T-cell (primary cell): ENCODE measurements at regions not wholly inside any gene's neighbourhood (a gene's known extent, or its start where the extent isn't known, plus 50 kb on each side); places are given as distances from the start of the nearest gene placed in this dataset.

Experiments used
- ATAC-seq, 4 experiments: fragments of 200-7000 bp in 3 of 4; fragments of 150-1000 bp in 1 of 4; cut with Tn5 transposase; replicated peaks in 1 of 4; 1 replicate in 3 of 4; 2 replicates in 1 of 4; pipeline ENCODE4 v1.10.0; 2021; ENCODE audit warnings: moderate library complexity in 3 of 4, mild to moderate bottlenecking in 2 of 4, moderate number of reproducible peaks in 1 of 4
- CTCF ChIA-PET, 2 donors: fragments of 300-600 bp; sonication (Branson Sonifier 250); formaldehyde crosslinking; loops; one replicate each; lab custom pipeline; 2022; ENCODE audit warnings: antibody characterized with exemption in 2 of 2; lab: Charles Lee
- POLR2A ChIA-PET, 2 donors: fragments of 300-600 bp; sonication (Branson Sonifier 250); formaldehyde crosslinking; loops; one replicate each; lab custom pipeline; 2022; ENCODE audit warnings: antibody characterized with exemption in 2 of 2; lab: Charles Lee
- DNase-seq, 35 experiments: peaks; one replicate each; pipeline versions ENCODE4 v3.0.0 to v3.0.0-alpha.2; 2013 to 2023
- H3K27ac ChIP-seq: one replicate; pipeline ENCODE4 v1.5.1; 2013; ENCODE audit warnings: low read length
- H3K27me3 ChIP-seq, 2 experiments: replicated peaks in 1 of 2; 1 replicate in 1 of 2; 2 replicates in 1 of 2; pipeline versions ENCODE4 v1.6.1 to v1.7.0; 2013; ENCODE audit warnings: low read length in 1 of 2, mixed read lengths in 1 of 2; ENCODE audit not compliant: control insufficient read depth in 2 of 2, insufficient read depth in 2 of 2; ENCODE audit errors: extremely low read depth in 1 of 2
- H3K36me3 ChIP-seq, 2 donors: 1 replicate in 1 of 2; 2 replicates in 1 of 2; pipeline versions ENCODE4 v1.6.1 to v1.7.0; 2013; ENCODE audit warnings: low read length in 1 of 2; ENCODE audit not compliant: control insufficient read depth in 2 of 2, insufficient read depth in 1 of 2; ENCODE audit errors: extremely low read depth in 1 of 2
- H3K4me1 ChIP-seq, 2 experiments: 1 replicate in 1 of 2; 2 replicates in 1 of 2; pipeline versions ENCODE4 v1.6.1 to v1.7.0; 2013; ENCODE audit warnings: low read length in 2 of 2, mixed read lengths in 1 of 2; ENCODE audit not compliant: insufficient read depth in 2 of 2, control insufficient read depth in 1 of 2; ENCODE audit errors: extremely low read depth in 1 of 2
- H3K4me3 ChIP-seq, 2 donors: 1 replicate in 1 of 2; 2 replicates in 1 of 2; pipeline versions ENCODE4 v1.5.1 to v1.7.0; 2013; ENCODE audit warnings: mild to moderate bottlenecking in 2 of 2, low read length in 1 of 2, moderate library complexity in 1 of 2; ENCODE audit not compliant: control insufficient read depth in 1 of 2; ENCODE audit errors: extremely low read depth in 1 of 2
- H3K9me3 ChIP-seq: 2 replicates; pipeline ENCODE4 v1.7.0; 2013
- H3K27ac Mint-ChIP-seq, 2 donors: one replicate each; pipeline ENCODE4 v1.8.0; 2020 to 2021; ENCODE audit warnings: mild to moderate bottlenecking in 2 of 2, mixed read lengths in 2 of 2
- H3K27me3 Mint-ChIP-seq, 2 donors: one replicate each; pipeline ENCODE4 v1.8.0; 2021 to 2022; ENCODE audit warnings: mixed read lengths in 2 of 2
- H3K36me3 Mint-ChIP-seq: one replicate; pipeline ENCODE4 v1.8.0; 2021; ENCODE audit warnings: mixed read lengths
- H3K4me1 Mint-ChIP-seq, 3 donors: one replicate each; pipeline ENCODE4 v1.8.0; 2020 to 2022; ENCODE audit warnings: mixed read lengths in 3 of 3, mild to moderate bottlenecking in 1 of 3
- H3K4me3 Mint-ChIP-seq, 3 donors: one replicate each; pipeline ENCODE4 v1.8.0; 2020 to 2022; ENCODE audit warnings: mild to moderate bottlenecking in 3 of 3, mixed read lengths in 3 of 3, moderate library complexity in 3 of 3
- H3K9me3 Mint-ChIP-seq, 3 donors: one replicate each; pipeline ENCODE4 v1.8.0; 2020 to 2022; ENCODE audit warnings: mixed read lengths in 3 of 3
- WGBS: methylation state at CpG from one replicate; pipeline ENCODE4 v1.1.5; 2013; ENCODE audit warnings: missing lambda C conversion rate; ENCODE audit not compliant: insufficient coverage; 5-methylcytosine and 5-hydroxymethylcytosine counted together

DNA sequence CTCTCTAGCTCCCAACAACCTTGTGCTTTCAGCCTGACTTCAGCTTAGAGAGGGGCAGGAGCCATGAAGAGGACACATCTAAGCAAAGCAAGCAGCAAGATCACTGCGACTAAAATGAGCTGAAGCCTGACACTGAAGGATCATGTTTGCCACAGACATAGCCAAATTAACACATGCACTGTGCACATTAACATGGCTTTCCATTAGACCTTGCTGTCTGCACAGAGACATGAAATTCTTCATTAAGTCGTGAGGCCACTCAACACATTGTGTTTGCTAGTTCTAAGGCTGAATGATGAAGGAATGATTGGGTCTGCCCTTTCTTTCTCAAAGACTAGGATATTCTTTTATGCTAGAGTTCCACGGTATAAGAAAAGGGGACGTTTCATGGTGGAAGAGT, 558.3 kb upstream of the PSMD7 start:
- no peaks in the 10 kb centered on the region for H3K4me1 ChIP-seq
- no peaks in the 10 kb centered on the region for H3K9me3 ChIP-seq
- ChIA-PET POLR2A (no interaction called here), CTCF (no interaction called here)
- H3K27me3 Mint-ChIP-seq, result peaks cover 0 to 6% of the 10 kb centered on the region in 2 donors
- H3K36me3 Mint-ChIP-seq, result no peaks in the 10 kb centered on the region
- no peaks in the 10 kb centered on the region for H3K27me3 ChIP-seq
- H3K27ac Mint-ChIP-seq, result no peak overlapping the region
- no peaks in the 10 kb centered on the region for H3K4me1 Mint-ChIP-seq
- 70% methylated on average over 2 of the region's 4 CpGs for WGBS
- H3K27ac ChIP-seq, result no peak overlapping the region
- no peak overlapping the region for H3K4me3 Mint-ChIP-seq
- ATAC-seq (no peak), DNase-seq (no peak)
- no peaks in the 10 kb centered on the region for H3K36me3 ChIP-seq
- H3K4me3 ChIP-seq, result no peak overlapping the region
- peaks cover 0 to 7% (median 6%) of the 10 kb centered on the region in 3 donors for H3K9me3 Mint-ChIP-seq

DNA sequence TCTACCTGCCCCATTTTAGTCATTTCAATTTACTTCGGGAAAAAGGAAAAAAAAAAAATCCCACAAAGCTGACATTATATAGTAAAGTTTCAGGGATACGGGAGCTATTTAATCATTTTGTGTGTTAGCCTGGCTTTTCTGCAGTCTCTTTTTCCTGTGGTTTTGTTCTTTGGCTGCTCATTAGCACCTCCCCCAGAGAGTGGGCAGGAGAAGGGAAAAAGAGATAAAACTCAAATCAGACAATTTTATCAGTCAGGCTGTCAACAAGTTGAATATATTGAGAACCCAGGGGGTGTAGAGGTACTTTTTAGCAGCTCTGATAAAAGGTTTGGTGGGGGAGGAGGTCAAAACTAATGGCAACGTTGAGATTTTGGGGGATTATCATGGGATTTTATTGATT, 559.0 kb upstream of the PSMD7 start:
- H3K4me1 ChIP-seq, result no peaks in the 10 kb centered on the region
- H3K9me3 Mint-ChIP-seq, result peaks cover 0 to 7% (median 6%) of the 10 kb centered on the region in 3 donors
- no peaks in the 10 kb centered on the region for H3K27me3 ChIP-seq
- H3K36me3 ChIP-seq, result no peaks in the 10 kb centered on the region
- no peaks in the 10 kb centered on the region for H3K36me3 Mint-ChIP-seq
- H3K27ac ChIP-seq, result no peak overlapping the region
- H3K27ac Mint-ChIP-seq, result no peak overlapping the region
- H3K9me3 ChIP-seq, result no peaks in the 10 kb centered on the region
- H3K27me3 Mint-ChIP-seq, result peaks cover 0 to 6% of the 10 kb centered on the region in 2 donors
- H3K4me3 Mint-ChIP-seq, result no peak overlapping the region
- ChIA-PET CTCF (no interaction called here), POLR2A (no interaction called here)
- no peak for ATAC-seq
- WGBS, result no CpG with 5 or more reads among the region's 3 CpGs
- DNase-seq, result no peak
- no peaks in the 10 kb centered on the region for H3K4me1 Mint-ChIP-seq
- no peak overlapping the region for H3K4me3 ChIP-seq

DNA sequence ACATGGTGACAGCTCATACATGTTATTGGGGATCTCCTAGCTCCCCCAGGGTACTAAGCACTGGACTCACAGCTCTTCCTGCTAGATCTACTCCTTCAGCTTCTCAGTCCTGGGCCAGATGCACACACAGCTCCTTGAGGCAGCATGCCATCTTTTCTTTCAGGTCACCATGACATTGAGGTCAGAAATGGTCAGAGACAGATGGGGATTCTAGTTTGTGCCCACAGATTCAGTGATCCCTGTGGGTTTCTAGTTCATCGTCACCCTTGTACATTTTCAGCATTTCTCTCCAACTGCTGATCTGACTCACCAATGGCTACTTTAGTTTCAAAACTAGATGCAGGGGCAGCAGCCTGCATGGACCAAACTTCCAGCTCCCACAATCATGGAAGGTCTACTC, 560.7 kb upstream of the PSMD7 start:
- peaks cover 0 to 7% (median 6%) of the 10 kb centered on the region in 3 donors for H3K9me3 Mint-ChIP-seq
- H3K36me3 Mint-ChIP-seq, result no peaks in the 10 kb centered on the region

DNA sequence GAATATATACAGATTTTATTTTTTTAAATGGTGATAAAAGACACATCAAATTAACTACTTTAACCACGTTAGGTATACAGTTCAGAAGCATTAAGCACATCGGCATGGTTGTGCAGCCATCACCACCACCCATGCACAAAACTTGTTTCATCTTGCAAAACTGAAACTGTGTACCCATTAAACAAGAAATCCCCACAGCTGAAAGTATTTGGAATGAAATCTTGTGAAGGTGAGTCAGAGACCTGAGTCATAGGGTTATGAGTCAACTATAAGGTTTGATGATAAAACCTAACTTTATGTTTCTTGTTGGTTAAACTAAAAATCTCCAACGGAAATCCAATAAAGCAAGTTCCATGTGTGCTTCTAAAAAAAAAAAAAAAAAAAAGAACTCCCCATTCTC, 561.6 kb upstream of the PSMD7 start:
- Histone ChIP-seq H3K27ac (no peak overlapping the region), H3K4me3 (no peak overlapping the region), H3K4me1 (no peaks in the 10 kb centered on the region), H3K36me3 (no peaks in the 10 kb centered on the region), H3K27me3 (no peaks in the 10 kb centered on the region), H3K9me3 (no peaks in the 10 kb centered on the region)
- H3K27ac Mint-ChIP-seq, result no peak overlapping the region
- POLR2A ChIA-PET, result no interaction called here
- peaks cover 0 to 3% of the 10 kb centered on the region in 2 donors for H3K27me3 Mint-ChIP-seq
- no CpG with 5 or more reads among the region's 3 CpGs for WGBS
- ATAC-seq, result no peak
- no peak for DNase-seq
- H3K4me3 Mint-ChIP-seq, result no peak overlapping the region
- H3K36me3 Mint-ChIP-seq, result no peaks in the 10 kb centered on the region
- CTCF ChIA-PET, result no interaction called here
- H3K9me3 Mint-ChIP-seq, result peaks cover 2 to 7% (median 7%) of the 10 kb centered on the region in 3 donors
- H3K4me1 Mint-ChIP-seq, result no peaks in the 10 kb centered on the region

More for the DNA sequence above, 560.7 kb upstream of the PSMD7 start:
- ChIA-PET POLR2A (no interaction called here), CTCF (no interaction called here)
- H3K9me3 ChIP-seq, result no peaks in the 10 kb centered on the region
- no peak for DNase-seq
- no peaks in the 10 kb centered on the region for H3K36me3 ChIP-seq
- no peak overlapping the region for H3K4me3 ChIP-seq
- no peaks in the 10 kb centered on the region for H3K4me1 ChIP-seq
- no peak overlapping the region for H3K27ac Mint-ChIP-seq
- H3K4me3 Mint-ChIP-seq, result no peak overlapping the region
- no peaks in the 10 kb centered on the region for H3K4me1 Mint-ChIP-seq
- no peaks in the 10 kb centered on the region for H3K27me3 ChIP-seq
- H3K27me3 Mint-ChIP-seq, result peaks cover 0 to 3% of the 10 kb centered on the region in 2 donors
- WGBS, result 50% methylated on average over 1 of the region's 1 CpG
- ATAC-seq, result no peak
- H3K27ac ChIP-seq, result no peak overlapping the region

DNA sequence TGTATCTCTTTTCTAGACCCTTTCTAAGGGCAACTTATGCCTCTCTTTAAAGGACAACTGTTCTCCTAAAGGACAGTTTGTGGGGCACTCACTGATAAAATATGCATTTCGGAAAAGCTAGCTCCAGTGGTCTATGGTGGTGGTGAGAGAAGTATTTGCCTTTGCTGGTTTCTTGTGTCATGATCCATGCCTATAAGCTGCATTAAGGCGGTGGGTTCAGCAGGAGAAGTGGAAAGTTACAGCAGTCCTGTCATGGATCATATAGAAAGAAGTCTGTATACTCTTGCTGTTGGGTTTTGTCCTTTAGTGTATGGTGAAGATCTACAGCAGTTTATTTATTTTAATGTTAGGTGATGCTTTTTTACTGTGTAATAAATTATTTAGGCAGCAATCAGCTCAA, 563.9 kb upstream of the PSMD7 start:
- no peaks in the 10 kb centered on the region for H3K27me3 ChIP-seq
- POLR2A ChIA-PET, result no interaction called here
- no peaks in the 10 kb centered on the region for H3K9me3 ChIP-seq
- no peak for ATAC-seq
- H3K4me3 Mint-ChIP-seq, result no peak overlapping the region
- no peaks in the 10 kb centered on the region for H3K36me3 ChIP-seq
- H3K9me3 Mint-ChIP-seq, result peaks cover 6 to 15% (median 7%) of the 10 kb centered on the region in 3 donors
- H3K27me3 Mint-ChIP-seq, result no peaks in the 10 kb centered on the region
- no peak overlapping the region for H3K27ac ChIP-seq
- no peaks in the 10 kb centered on the region for H3K36me3 Mint-ChIP-seq
- no peaks in the 10 kb centered on the region for H3K4me1 Mint-ChIP-seq
- DNase-seq, result no peak
- no peak overlapping the region for H3K4me3 ChIP-seq
- WGBS, result 80% methylated on average over 2 of the region's 2 CpGs
- H3K4me1 ChIP-seq, result no peaks in the 10 kb centered on the region
- H3K27ac Mint-ChIP-seq, result no peak overlapping the region
- CTCF ChIA-PET, result no interaction called here

DNA sequence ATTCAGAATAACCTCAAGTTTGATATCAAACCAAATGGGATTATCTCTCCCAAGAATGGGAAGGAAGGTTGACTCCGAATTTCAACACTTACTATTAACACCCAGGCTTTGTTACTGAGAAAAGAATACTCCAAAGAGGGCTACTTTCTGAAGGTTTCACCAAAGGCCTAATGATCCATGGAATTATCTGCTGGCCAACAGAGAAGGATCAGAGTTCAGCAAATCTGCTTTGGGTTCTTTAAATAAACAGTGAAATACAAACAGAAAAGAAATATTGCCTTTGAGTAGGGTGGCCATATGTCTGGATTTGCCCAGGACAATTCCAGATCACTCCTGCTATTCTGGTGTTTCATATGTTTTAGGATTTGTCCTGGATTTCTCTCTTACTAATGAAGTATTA, 564.5 kb upstream of the PSMD7 start:
- DNase-seq, result no peak
- H3K4me1 Mint-ChIP-seq, result no peaks in the 10 kb centered on the region
- ChIA-PET POLR2A (no interaction called here), CTCF (no interaction called here)
- H3K9me3 Mint-ChIP-seq, result peaks cover 6 to 15% (median 7%) of the 10 kb centered on the region in 3 donors
- WGBS, result no CpG with 5 or more reads among the region's 1 CpG
- no peaks in the 10 kb centered on the region for H3K36me3 Mint-ChIP-seq
- Histone ChIP-seq H3K9me3 (no peaks in the 10 kb centered on the region), H3K4me1 (no peaks in the 10 kb centered on the region), H3K27ac (no peak overlapping the region), H3K36me3 (no peaks in the 10 kb centered on the region), H3K4me3 (no peak overlapping the region), H3K27me3 (no peaks in the 10 kb centered on the region)
- H3K4me3 Mint-ChIP-seq, result no peak overlapping the region
- no peaks in the 10 kb centered on the region for H3K27me3 Mint-ChIP-seq
- no peak overlapping the region for H3K27ac Mint-ChIP-seq
- no peak for ATAC-seq

DNA sequence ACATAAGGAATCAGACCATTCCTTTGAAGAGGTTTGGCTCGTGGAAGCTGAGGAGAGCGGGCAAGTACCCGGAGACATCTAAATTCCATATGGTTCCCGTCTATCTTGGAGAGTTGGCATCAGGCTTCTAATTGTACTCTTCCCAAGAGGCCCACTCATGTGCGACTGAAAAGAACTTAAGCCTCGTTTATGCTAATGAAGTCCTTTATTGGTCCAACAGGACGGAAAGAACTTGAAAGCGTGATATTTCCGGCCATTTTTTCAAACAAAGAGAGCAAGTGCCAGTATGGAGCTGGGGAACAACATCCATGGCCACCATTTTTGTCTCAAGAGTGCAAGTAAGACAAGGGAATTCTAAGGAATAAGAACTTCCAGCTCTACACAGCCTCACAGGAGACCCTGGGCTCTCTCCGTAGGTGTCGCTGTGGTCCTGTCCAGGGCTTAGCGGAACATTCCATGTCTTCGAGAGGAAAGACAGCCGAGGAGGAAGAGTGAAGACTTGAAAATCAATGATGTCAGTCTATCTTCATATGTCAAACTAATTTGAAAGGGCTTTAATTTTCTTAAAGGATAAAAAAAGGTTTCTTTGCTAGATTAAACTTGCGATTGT, 566.0 kb upstream of the PSMD7 start:
- no peak overlapping the region for H3K27ac Mint-ChIP-seq
- H3K4me1 Mint-ChIP-seq, result no peaks in the 10 kb centered on the region
- no peaks in the 10 kb centered on the region for H3K9me3 ChIP-seq
- H3K4me3 Mint-ChIP-seq, result no peak overlapping the region
- H3K4me1 ChIP-seq, result no peaks in the 10 kb centered on the region
- WGBS, result 87% methylated on average over 8 of the region's 15 CpGs
- H3K36me3 Mint-ChIP-seq, result no peaks in the 10 kb centered on the region
- H3K27me3 ChIP-seq, result no peaks in the 10 kb centered on the region
- POLR2A ChIA-PET, result no interaction called here
- no peaks in the 10 kb centered on the region for H3K36me3 ChIP-seq
- H3K9me3 Mint-ChIP-seq, result peaks cover 2 to 13% (median 6%) of the 10 kb centered on the region in 3 donors
- CTCF ChIA-PET, result no interaction called here
- H3K27me3 Mint-ChIP-seq, result no peaks in the 10 kb centered on the region
- ATAC-seq, result no peak
- no peak overlapping the region for H3K4me3 ChIP-seq
- H3K27ac ChIP-seq, result no peak overlapping the region
- no peak for DNase-seq
